ENCODE measurements at regions not wholly inside any gene's neighbourhood (a gene's known extent, or its start where the extent isn't known, plus 50 kb on each side); places are given as distances from the start of the nearest gene placed in this dataset.
A peak's percentile ranks its signal among the peaks of the same experiment; 100 is the strongest.
"Not testable (repeated sequence)": the region's sequence is repeated elsewhere in the genome, so short reads cannot be mapped to it uniquely, and the experiment has no call there.

DNA sequence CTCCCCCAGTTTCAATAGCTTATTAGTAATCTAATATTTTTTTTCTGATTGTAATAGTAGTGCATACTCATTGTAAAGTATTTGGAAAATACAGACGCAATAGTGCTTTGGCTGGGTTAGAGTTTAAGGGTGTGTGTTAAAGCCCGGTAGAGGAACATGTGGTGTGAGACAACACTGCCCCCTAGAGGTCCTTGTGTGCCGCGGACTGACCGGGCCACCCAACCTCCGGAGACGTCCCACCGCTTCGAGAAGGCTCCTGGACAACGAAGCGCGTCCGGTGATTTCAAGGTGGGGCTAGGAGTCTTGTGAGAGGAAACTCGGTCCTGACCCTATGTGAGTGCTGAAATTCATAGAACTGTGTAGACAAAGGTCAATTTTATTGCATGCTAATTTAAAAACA lies 68.6 kb upstream of the MINPP1 start:
- H3K27me3 ChIP-seq (ENCODE audit: insufficient read depth); CTCF ChIA-PET; DNase-seq; H3K79me2 ChIP-seq (ENCODE audit: insufficient read depth); H3K9me3 ChIP-seq; H3K9ac ChIP-seq; POLR2A ChIA-PET; H2AFZ ChIP-seq (ENCODE audit: low read depth); H3K4me1 ChIP-seq (ENCODE audit: control insufficient read depth in 1 of 2, insufficient read depth in 2 of 2, low read depth in 1 of 2, low read length in 1 of 2); H3K9me2 ChIP-seq; H3K36me3 ChIP-seq (replicated peaks in 1 of 2; ENCODE audit: control insufficient read depth in 1 of 2, insufficient read depth in 2 of 2, low read length in 1 of 2); H3F3A ChIP-seq (replicated peaks; ENCODE audit: insufficient read depth); H3K27ac ChIP-seq (ENCODE audit: low read depth in 2 of 2, low read length in 1 of 2); H4K20me1 ChIP-seq (ENCODE audit: insufficient read depth); H3K4me2 ChIP-seq; H3K4me3 ChIP-seq (ENCODE audit: low read depth in 2 of 2, low read length in 1 of 2): not testable (repeated sequence)
- 3% methylated on average over 9 of the region's 14 CpGs for WGBS (ENCODE audit: low lambda C conversion rate)
- TF ChIP-seq, protein P1, sequence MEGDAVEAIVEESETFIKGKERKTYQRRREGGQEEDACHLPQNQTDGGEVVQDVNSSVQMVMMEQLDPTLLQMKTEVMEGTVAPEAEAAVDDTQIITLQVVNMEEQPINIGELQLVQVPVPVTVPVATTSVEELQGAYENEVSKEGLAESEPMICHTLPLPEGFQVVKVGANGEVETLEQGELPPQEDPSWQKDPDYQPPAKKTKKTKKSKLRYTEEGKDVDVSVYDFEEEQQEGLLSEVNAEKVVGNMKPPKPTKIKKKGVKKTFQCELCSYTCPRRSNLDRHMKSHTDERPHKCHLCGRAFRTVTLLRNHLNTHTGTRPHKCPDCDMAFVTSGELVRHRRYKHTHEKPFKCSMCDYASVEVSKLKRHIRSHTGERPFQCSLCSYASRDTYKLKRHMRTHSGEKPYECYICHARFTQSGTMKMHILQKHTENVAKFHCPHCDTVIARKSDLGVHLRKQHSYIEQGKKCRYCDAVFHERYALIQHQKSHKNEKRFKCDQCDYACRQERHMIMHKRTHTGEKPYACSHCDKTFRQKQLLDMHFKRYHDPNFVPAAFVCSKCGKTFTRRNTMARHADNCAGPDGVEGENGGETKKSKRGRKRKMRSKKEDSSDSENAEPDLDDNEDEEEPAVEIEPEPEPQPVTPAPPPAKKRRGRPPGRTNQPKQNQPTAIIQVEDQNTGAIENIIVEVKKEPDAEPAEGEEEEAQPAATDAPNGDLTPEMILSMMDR (IDR thresholded peaks at IDR 0.05) = peak; percentile 23; the same call in 1 of the 2 replicates

DNA sequence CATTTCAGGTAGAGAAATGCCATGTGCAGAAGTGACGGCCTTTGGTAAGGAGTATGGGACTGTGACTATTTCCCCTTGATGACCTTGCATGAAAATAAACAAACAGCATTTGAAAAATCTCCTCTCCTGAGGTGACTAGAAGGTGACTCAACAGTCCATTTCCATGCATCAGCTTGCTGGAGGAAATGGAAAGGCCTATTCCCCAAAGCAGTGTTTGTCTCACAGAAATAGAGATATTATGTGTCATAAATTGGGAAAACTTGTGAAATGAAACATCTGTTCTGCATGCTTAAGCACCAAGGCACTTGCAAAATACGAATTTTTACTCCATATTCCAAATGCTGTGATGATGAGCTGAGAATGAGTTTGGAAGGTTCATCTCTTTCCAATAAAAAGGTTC lies 67.2 kb upstream of the MINPP1 start:
- peak; percentile 25; the same call in 1 of the 2 replicates for TF ChIP-seq TCF12 (IDR thresholded peaks at IDR 0.05)
- TF ChIP-seq FOSL2 (IDR thresholded peaks at IDR 0.05; ENCODE audit: borderline replicate concordance, low read depth) = peak; percentile 10; the same call in 1 of the 2 replicates
- H3K4me3 ChIP-seq (ENCODE audit: low read depth in 2 of 2, low read length in 1 of 2); H3K27me3 ChIP-seq (ENCODE audit: insufficient read depth); H3K9ac ChIP-seq; POLR2A ChIA-PET; H3K4me1 ChIP-seq (ENCODE audit: control insufficient read depth in 1 of 2, insufficient read depth in 2 of 2, low read depth in 1 of 2, low read length in 1 of 2); CTCF ChIA-PET; H2AFZ ChIP-seq (ENCODE audit: low read depth); H3K79me2 ChIP-seq (ENCODE audit: insufficient read depth); H3K9me2 ChIP-seq; H3K36me3 ChIP-seq (replicated peaks in 1 of 2; ENCODE audit: control insufficient read depth in 1 of 2, insufficient read depth in 2 of 2, low read length in 1 of 2); H3K4me2 ChIP-seq; H3K9me3 ChIP-seq; DNase-seq; H3K27ac ChIP-seq (ENCODE audit: low read depth in 2 of 2, low read length in 1 of 2); H4K20me1 ChIP-seq (ENCODE audit: insufficient read depth); H3F3A ChIP-seq (replicated peaks; ENCODE audit: insufficient read depth): not testable (repeated sequence)
- 14% methylated on average over 1 of the region's 2 CpGs for WGBS (ENCODE audit: low lambda C conversion rate)

Measured in SK-N-SH (cell line).